ENCODE measurements at regions not wholly inside any gene's neighbourhood (a gene's known extent, or its start where the extent isn't known, plus 50 kb on each side); places are given as distances from the start of the nearest gene placed in this dataset.

DNA sequence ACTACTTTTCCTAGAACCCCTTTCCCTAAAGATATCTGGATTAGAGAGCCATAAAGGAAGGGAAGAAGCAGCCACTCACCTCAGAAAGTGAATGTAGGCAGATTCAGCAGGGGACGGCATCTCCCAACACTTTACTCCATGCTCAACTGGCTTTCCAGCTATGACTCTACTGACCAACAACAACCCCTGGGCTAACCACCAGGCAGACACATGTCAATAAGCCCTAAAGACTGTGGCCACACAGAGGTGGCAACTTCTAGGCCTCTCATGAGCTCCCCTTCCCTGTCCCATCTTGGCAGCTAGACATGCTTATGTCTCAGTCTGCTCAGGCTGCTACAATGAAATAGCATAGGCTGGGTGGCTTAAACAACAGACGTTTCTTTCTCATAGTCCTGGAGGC, 214.0 kb upstream of the ZP4 start:
- Histone ChIP-seq H3K27me3 (no peaks in the 10 kb centered on the region), H3K9ac (ENCODE audit: low read depth in 2 of 2, low read length in 2 of 2) (no peak overlapping the region), H3K27ac (no peak overlapping the region), H3K4me3 (no peak overlapping the region), H3K36me3 (no peaks in the 10 kb centered on the region), H3K9me3 (no peaks in the 10 kb centered on the region), H3K4me1 (no peaks in the 10 kb centered on the region)
- TF ChIP-seq, protein P1, sequence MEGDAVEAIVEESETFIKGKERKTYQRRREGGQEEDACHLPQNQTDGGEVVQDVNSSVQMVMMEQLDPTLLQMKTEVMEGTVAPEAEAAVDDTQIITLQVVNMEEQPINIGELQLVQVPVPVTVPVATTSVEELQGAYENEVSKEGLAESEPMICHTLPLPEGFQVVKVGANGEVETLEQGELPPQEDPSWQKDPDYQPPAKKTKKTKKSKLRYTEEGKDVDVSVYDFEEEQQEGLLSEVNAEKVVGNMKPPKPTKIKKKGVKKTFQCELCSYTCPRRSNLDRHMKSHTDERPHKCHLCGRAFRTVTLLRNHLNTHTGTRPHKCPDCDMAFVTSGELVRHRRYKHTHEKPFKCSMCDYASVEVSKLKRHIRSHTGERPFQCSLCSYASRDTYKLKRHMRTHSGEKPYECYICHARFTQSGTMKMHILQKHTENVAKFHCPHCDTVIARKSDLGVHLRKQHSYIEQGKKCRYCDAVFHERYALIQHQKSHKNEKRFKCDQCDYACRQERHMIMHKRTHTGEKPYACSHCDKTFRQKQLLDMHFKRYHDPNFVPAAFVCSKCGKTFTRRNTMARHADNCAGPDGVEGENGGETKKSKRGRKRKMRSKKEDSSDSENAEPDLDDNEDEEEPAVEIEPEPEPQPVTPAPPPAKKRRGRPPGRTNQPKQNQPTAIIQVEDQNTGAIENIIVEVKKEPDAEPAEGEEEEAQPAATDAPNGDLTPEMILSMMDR (IDR thresholded peaks at IDR 0.05): no peak
- no peak for DNase-seq
- intact Hi-C loops (cut with DNase I): no loop called here

GRCh38 chr1:238101923-238102322, 211.2 kb upstream of the ZP4 start:
- no peaks in the 10 kb centered on the region for H3K36me3 ChIP-seq
- intact Hi-C loops (cut with DNase I): no loop called here
- no peaks in the 10 kb centered on the region for H3K4me1 ChIP-seq
- no peak overlapping the region for H3K4me3 ChIP-seq
- H3K9ac ChIP-seq (ENCODE audit: low read depth in 2 of 2, low read length in 2 of 2): no peak overlapping the region
- H3K27ac ChIP-seq: no peak overlapping the region
- TF ChIP-seq, protein P1 (IDR thresholded peaks at IDR 0.05): no peak
- H3K9me3 ChIP-seq: no peaks in the 10 kb centered on the region
- H3K27me3 ChIP-seq: no peaks in the 10 kb centered on the region
- DNase-seq: no peak

GRCh38 chr1:238099871-238100270, 209.1 kb upstream of the ZP4 start:
- H3K27me3 ChIP-seq: no peaks in the 10 kb centered on the region
- TF ChIP-seq, protein P1 (IDR thresholded peaks at IDR 0.05): no peak

GRCh38 chr1:238089615-238090014, 198.9 kb upstream of the ZP4 start:
- TF ChIP-seq, protein P1 (IDR thresholded peaks at IDR 0.05): no peak
- H3K4me1 ChIP-seq: no peaks in the 10 kb centered on the region

More at GRCh38 chr1:238099871-238100270, 209.1 kb upstream of the ZP4 start:
- intact Hi-C loops (cut with DNase I): no loop called here
- no peak for DNase-seq
- Histone ChIP-seq H3K9ac (ENCODE audit: low read depth in 2 of 2, low read length in 2 of 2) (no peak overlapping the region), H3K36me3 (no peaks in the 10 kb centered on the region), H3K27ac (no peak overlapping the region), H3K4me3 (no peak overlapping the region), H3K9me3 (no peaks in the 10 kb centered on the region), H3K4me1 (no peaks in the 10 kb centered on the region)

DNA sequence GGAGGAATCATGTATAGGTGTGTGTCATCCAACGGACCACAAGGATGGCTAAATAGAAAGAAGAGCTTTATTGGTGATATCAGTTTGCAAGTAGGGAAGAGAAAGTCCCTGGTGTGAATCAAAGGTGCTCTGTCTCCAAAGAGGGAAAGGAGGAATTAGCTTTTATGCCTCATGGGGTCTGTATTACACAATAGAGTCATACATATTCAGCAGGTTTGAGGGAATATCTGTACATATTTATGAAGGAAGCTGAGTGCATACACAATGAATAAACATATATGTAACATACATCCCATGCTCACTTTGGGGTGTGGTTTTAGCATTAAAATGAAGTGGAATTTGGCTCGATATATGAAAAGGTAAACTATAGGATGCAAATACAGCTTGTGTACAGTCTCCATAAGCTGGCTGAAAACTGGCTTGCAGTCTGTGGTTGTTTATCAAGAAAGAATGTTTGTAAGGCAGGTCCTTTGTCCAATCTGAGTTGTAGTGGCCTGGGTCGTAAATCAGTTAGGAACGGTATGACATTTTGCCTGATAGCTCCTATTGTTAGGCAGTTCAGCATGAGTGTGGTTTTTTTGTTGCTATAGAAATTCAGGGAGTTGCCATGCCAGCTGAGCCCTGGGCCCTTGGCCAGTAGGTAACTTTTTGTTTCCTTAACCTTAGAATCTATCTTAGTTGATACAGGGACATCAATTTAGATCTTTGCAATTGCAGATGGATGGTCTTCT, 198.0 kb upstream of the ZP4 start:
- intact Hi-C loops (cut with DNase I): no loop called here
- H3K4me3 ChIP-seq: no peak overlapping the region
- no peak for DNase-seq
- no peaks in the 10 kb centered on the region for H3K9me3 ChIP-seq
- H3K9ac ChIP-seq (ENCODE audit: low read depth in 2 of 2, low read length in 2 of 2): no peak overlapping the region
- no peak overlapping the region for H3K27ac ChIP-seq
- H3K27me3 ChIP-seq: no peaks in the 10 kb centered on the region
- no peaks in the 10 kb centered on the region for H3K4me1 ChIP-seq
- no peaks in the 10 kb centered on the region for H3K36me3 ChIP-seq
- TF ChIP-seq, protein P1 (IDR thresholded peaks at IDR 0.05): no peak

More at GRCh38 chr1:238089615-238090014, 198.9 kb upstream of the ZP4 start:
- intact Hi-C loops (cut with DNase I): no loop called here
- no peaks in the 10 kb centered on the region for H3K36me3 ChIP-seq
- no peak overlapping the region for H3K27ac ChIP-seq
- DNase-seq: no peak
- no peaks in the 10 kb centered on the region for H3K9me3 ChIP-seq
- no peak overlapping the region for H3K4me3 ChIP-seq
- no peaks in the 10 kb centered on the region for H3K27me3 ChIP-seq
- H3K9ac ChIP-seq (ENCODE audit: low read depth in 2 of 2, low read length in 2 of 2): no peak overlapping the region

Data from colonic mucosa (tissue), 4 donors.